Occipital lobe (tissue), 1 donor: ENCODE measurements at regions not wholly inside any gene's neighbourhood (a gene's known extent, or its start where the extent isn't known, plus 50 kb on each side); places are given as distances from the start of the nearest gene placed in this dataset.
"Not testable (repeated sequence)": the region's sequence is repeated elsewhere in the genome, so short reads cannot be mapped to it uniquely, and the experiment has no call there.

Experiments used
- DNase-seq: peaks from one replicate; lab custom pipeline; 2025; lab: John Stamatoyannopoulos, UW

DNA sequence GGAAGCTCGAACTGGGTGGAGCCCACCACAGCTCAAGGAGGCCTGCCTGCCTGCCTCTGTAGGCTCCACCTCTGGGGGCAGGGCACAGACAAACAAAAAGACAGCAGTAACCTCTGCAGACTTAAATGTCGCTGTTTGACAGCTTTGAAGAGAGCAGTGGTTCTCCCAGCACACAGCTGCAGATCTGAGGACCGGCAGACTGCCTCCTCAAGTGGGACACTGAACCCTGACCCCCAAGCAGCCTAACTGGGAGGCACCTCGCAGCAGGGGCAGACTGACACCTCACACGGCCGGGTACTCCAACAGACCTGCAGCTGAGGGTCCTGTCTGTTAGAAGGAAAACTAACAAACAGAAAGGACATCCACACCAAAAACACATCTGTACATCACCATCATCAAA is 730.9 kb upstream of the ACTRT1 start:
- not testable (repeated sequence) for DNase-seq

DNA sequence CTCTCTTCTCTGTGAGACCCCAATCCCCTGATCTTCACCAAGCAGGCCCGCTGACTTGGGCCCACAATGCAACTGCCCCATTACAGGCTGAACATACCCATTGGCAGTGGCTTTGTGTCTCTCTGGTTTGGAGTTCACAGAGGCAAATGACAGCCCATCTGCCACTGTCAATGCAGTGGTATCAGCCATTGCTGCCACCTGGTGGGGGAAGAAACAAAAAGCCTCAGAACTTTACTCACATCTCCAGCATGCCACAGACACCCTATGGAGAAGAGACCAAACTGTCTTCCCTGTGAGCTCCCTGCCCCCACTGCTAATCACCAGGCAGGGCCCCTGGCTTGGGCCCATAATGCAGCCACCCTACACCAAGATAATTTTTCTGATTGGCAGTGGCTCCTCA is 729.3 kb upstream of the ACTRT1 start:
- DNase-seq, result no peak

- DNase-seq, result no peak
Observed at GRCh38 chrX:128780934-128781333, 728.7 kb upstream of the ACTRT1 start.

- no peak for DNase-seq
Observed at GRCh38 chrX:128769495-128769894, 717.3 kb upstream of the ACTRT1 start.

GRCh38 chrX:128759745-128760144 is 707.5 kb upstream of the ACTRT1 start:
- DNase-seq, result no peak

DNA sequence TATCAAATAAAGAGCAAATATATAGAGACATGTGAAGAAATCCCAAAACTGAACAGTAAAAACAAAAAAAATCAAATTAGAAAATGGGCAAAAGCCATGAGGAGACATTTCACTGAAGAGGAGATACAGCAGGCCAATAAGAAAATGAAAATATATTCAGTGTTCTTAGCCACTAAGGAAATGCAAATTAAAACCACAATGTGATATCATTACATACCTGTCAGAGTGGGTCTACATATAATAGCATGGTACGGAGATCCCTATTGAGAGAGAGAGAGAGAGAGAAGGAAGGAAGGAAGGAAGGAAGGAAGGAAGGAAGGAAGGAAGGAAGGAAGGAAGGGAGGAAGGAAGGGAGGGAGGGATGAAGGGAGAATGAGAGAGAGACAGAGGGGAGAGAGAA is 707.0 kb upstream of the ACTRT1 start:
- DNase-seq, result no peak

- DNase-seq, result no peak
Observed at GRCh38 chrX:128754130-128754529, 701.9 kb upstream of the ACTRT1 start.

DNA sequence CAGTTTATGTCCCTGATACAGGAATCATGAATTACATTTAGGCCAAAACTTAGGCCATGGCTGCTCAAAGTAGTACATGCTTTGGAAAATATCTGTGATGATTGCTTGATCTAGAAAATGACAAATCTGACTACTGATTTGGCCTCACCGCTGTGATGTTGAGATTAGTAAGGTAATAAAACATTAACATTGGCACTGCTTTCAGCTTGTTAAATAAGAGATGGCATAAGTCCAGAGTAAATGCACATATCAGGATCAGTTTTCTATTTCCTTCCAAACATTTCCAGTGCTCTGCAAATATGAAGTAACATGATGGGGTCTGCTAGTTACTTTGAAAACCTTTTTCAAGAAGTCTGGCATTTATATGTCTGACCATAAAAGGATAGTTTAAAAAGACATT is 687.3 kb upstream of the ACTRT1 start:
- no peak for DNase-seq

- DNase-seq, result no peak
Observed at GRCh38 chrX:128728943-128729342, 676.7 kb upstream of the ACTRT1 start.

- no peak for DNase-seq
Observed at GRCh38 chrX:128717635-128718578, 665.7 kb upstream of the ACTRT1 start.

- no peak for DNase-seq
Observed at GRCh38 chrX:128714425-128714824, 662.2 kb upstream of the ACTRT1 start.

- DNase-seq, result no peak
Observed at GRCh38 chrX:128699716-128700285, 647.6 kb upstream of the ACTRT1 start.

DNA sequence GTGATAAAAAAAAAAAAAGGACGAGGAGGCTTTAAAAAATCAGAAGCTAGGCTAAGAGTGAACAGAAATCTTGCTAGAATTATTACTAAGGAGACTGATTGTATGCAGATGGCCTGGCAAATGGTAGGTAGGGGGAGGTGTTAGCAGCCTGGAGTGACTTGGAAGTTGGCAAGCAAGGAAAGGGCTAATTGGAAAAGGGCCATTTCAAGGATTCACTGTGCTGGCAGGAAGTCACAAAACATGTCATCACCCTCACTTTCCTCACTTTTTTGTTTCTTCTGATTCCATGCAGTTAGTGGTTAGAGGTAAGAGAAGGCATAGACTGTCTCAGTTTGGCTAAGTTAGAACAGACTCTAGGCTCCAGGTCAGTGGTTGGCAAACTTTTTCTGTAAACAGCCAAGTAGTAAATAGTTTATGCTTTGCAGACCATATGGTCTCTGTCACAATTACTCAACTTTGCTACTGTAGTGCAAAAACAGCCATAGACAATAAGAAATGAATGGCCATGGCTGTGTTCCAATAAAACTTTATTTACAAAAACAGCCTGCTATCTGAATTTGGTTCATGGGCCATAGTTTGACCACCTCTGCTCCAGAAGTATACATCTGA is 646.5 kb upstream of the ACTRT1 start:
- DNase-seq, result no peak

DNA sequence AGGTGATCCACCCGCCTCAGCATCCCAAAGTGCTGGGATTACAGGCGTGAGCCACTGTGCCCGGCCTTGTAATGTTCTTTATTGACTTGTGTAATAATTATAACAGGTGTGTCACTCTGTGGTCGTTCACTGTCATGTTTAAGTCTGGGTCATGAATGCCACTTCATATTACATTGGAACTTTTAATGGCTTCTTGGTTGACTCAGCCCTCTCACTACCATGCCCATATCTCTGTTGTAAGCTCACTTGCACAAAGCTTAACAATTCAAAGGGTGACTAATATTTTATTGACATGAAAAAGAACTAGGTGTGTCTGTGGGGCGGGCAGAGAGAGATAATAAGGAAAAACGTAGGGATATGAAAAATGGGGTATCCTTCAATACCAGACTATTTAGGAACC is 639.7 kb upstream of the ACTRT1 start:
- DNase-seq, result no peak

DNA sequence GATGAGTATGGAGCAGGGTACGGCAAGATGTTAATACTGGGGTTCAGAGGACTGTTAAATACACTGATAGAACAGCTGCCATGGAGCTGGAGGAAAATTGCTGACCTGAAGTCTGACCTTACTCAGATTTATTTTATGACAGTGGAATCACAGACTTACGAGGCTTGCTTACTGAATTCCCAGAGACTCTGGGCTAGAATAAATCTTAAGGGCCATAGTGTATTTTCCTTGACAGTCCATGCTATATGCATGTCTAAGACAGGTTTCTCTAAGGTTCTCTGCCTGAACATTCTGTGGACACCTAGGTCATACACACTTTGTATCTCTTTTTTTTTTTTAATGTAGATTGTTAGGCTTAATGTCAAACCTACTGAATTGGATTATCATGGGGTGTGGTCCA is 633.2 kb upstream of the ACTRT1 start:
- no peak for DNase-seq

GRCh38 chrX:128676651-128677050 is 624.4 kb upstream of the ACTRT1 start:
- DNase-seq, result no peak

DNA sequence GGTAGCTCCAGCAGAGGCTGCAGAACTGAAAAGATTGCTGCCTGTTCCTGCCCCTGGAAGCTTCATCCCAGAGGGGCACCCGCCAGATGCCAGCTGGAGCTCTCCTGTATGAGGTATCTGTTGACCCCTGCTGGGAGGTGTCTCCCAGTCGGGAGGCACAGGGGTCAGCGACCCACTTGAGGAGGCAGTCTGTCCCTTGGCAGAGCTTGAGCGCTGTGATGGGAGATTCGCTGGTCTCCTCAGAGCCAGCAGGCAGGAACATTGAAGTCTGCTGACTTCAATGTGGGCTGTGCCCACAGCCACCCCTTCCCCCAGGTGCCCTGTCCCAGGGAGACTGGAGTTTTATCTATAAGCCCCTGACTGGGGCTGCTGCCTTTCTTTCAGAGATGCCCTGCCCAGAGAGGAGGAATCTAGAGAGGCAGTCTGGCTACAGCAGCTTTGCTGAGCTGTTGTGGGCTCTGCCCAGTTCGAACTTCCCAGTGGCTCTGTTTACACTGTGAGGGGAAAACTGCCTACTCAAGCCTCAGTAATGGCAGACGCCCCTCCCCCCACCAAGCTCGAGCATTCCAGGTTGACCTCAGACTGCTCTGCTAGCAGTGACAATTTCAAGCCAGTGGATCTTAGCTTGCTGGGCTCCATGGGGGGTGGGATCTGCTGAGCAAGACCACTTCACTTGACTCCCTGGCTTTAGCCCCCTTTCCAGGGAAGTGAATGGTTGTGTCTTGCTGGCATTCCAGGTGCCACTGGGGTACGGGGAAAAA is 622.3 kb upstream of the ACTRT1 start:
- DNase-seq, result not testable (repeated sequence)

GRCh38 chrX:128664211-128664610 is 612.0 kb upstream of the ACTRT1 start:
- DNase-seq, result no peak

DNA sequence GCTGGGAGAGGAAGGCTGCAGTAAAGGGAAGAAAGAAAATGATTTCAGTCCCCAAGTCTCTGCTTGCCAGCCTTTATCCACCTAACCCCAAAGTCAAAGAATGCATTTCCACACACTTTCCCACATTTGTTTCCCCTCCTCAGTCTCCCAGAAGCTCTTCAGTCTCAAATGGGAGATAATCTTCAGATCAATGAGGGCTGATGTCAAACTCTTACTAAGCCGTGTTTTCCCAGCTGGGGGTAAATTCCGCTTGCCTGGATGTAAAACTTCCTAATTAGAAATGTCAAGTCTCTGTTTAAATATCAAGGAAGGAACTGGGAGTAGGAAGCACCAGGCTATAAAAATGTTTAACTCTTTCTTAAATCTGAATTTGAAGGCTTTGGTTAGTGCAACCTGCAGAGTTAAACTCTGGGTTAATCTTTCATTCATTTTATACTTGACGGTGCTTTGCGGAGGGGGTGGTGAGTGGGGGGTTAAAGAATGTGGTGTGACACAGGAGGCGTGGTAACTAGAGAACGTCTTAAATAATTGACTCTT is 601.4 kb upstream of the ACTRT1 start:
- no peak for DNase-seq

DNA sequence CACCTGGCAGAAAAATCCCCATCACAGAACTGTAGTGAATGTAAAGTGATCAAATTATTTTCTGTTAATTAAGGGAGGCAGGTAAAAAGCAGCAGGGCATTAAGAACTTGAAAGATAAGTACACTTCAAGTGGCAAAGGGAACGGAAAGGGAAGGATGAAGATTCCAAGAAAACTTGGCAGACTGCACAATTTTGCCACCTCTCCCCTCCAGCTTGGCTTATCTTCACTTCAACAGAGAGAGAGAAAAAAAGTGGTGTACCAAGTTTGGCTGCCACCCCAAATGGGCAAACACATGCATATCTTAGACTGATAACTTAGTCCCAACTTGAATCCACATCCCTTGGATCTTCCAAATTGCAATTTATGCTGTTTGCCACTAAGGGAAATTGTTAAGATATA is 598.1 kb upstream of the ACTRT1 start:
- DNase-seq, result no peak

DNA sequence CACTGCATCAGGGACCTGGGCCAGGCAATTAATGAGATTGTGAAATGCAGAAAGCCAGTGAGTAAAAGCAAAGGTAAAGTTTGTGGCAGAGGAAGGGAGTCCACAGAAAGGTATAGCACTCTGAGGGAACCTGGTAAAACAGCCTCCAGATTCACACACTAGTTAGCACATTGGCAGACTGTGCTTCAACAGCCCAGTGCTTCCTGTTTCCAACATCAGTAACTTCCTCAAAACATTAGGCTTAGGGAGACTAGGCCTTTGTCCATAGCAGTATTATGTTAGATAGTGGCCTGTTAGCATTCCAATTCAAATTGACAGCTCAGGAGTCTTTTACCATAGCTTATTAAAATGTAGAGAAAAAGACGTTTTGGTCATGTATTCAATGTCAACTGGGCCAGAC is 582.6 kb upstream of the ACTRT1 start:
- no peak for DNase-seq

DNA sequence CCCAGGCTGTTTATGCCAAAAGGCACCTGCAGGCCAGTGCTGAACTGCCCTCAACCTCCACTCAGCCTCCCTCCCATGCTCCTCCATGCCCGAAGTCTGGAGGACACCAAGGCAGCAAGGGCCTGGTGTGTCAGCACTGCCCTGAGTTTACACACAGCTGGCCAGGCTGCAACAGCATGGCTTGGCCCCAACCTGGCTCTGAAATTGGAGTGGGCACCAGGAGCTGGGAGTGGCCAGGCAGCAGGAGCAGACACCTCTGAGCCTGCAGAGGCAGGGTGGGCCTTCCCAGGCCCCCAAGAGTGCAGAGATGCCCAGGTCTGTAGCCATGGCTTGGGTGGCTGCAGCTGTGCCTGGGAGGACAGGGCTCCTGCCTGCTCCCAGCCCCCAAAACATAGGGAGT is 571.2 kb upstream of the ACTRT1 start:
- DNase-seq, result no peak
